ENCODE measurements at regions not wholly inside any gene's neighbourhood (a gene's known extent, or its start where the extent isn't known, plus 50 kb on each side); places are given as distances from the start of the nearest gene placed in this dataset.

- TF ChIP-seq NFATC4 (CRISPR knock-in tag; IDR thresholded peaks at IDR 0.05): no peak
- TF ChIP-seq E2F1 (CRISPR knock-in tag; IDR thresholded peaks at IDR 0.05): no peak
- no peak for TF ChIP-seq ZNF317 (CRISPR knock-in tag; IDR thresholded peaks at IDR 0.05; ENCODE audit: borderline replicate concordance, low read depth)
These were observed 1474.0 kb upstream of the TMEFF2 start (continued) for GRCh38 chr2:193668557-193669323.

- DNase-seq (ENCODE audit: low spot score) (no peak), ATAC-seq (no peak)
- H3K36me3 Mint-ChIP-seq: 0 out of 2 replicates have a peak, but pooled peaks cover 5% of the 10 kb centered on the region
- H3K27ac Mint-ChIP-seq: no peak overlapping the region
- CTCF ChIA-PET: no interaction called here
- H3K9me3 Mint-ChIP-seq: peaks cover 25% of the 10 kb centered on the region
- no peaks in the 10 kb centered on the region for H3K4me1 Mint-ChIP-seq
- POLR2A ChIA-PET: no interaction called here
- H3K27me3 Mint-ChIP-seq (ENCODE audit: low read depth): no peaks in the 10 kb centered on the region
- no peak overlapping the region for H3K4me3 Mint-ChIP-seq
- TF ChIP-seq EMX1 (CRISPR knock-in tag; IDR thresholded peaks at IDR 0.05) (no peak), ZNF532 (CRISPR knock-in tag; IDR thresholded peaks at IDR 0.05; ENCODE audit: borderline replicate concordance) (no peak), ZNF138 (CRISPR knock-in tag; conservative IDR thresholded peaks at IDR 0.05) (no peak), CTCF (IDR thresholded peaks at IDR 0.05) (no peak), NR2C2 (CRISPR knock-in tag; IDR thresholded peaks at IDR 0.05) (no peak)
These were observed 1433.2 kb upstream of the TMEFF2 start for GRCh38 chr2:193627927-193628272.

GRCh38 chr2:193627187-193627926 lies 1432.6 kb upstream of the TMEFF2 start:
- Mint-ChIP-seq H3K36me3 (0 out of 2 replicates have a peak, but pooled peaks cover 5% of the 10 kb centered on the region), H3K27ac (no peak overlapping the region), H3K27me3 (ENCODE audit: low read depth) (no peaks in the 10 kb centered on the region), H3K4me3 (no peak overlapping the region), H3K4me1 (no peaks in the 10 kb centered on the region), H3K9me3 (peaks cover 23% of the 10 kb centered on the region)
- TF ChIP-seq EMX1 (CRISPR knock-in tag; IDR thresholded peaks at IDR 0.05): no peak
- no peak for TF ChIP-seq FOXJ3 (CRISPR knock-in tag; IDR thresholded peaks at IDR 0.05; ENCODE audit: borderline replicate concordance)
- TF ChIP-seq FOXK1 (CRISPR knock-in tag; IDR thresholded peaks at IDR 0.05): no peak
- no peak for TF ChIP-seq JAZF1 (CRISPR knock-in tag; IDR thresholded peaks at IDR 0.05)
- no peak for TF ChIP-seq ZNF425 (CRISPR knock-in tag; conservative IDR thresholded peaks at IDR 0.05)
- no peak for TF ChIP-seq E2F1 (CRISPR knock-in tag; IDR thresholded peaks at IDR 0.05)
- TF ChIP-seq NFYB (CRISPR knock-in tag; conservative IDR thresholded peaks at IDR 0.05; ENCODE audit: low read depth): no peak
- TF ChIP-seq ATF1 (CRISPR knock-in tag; IDR thresholded peaks at IDR 0.05): no peak
- no peak for TF ChIP-seq NFE2L1 (CRISPR knock-in tag; IDR thresholded peaks at IDR 0.05)
- TF ChIP-seq GRHL2 (CRISPR knock-in tag; IDR thresholded peaks at IDR 0.05; ENCODE audit: insufficient replicate concordance, severe bottlenecking): no peak
- no peak for TF ChIP-seq STAT6 (CRISPR knock-in tag; conservative IDR thresholded peaks at IDR 0.05; ENCODE audit: low read depth)
- DNase-seq (ENCODE audit: low spot score): no peak
- POLR2A ChIA-PET: no interaction called here
- peak; percentile 26; the same call in 1 of the 2 replicates for ATAC-seq
- CTCF ChIA-PET: no interaction called here

Data from WTC11 (cell line).